T-helper 1 cell treated with Interleukin-12 subunit alpha and Interleukin-12 subunit beta and Interleukin-4 antibody, amounts not matched to agents 30 μg/mL and 1 μg/mL, for 36 hours (primary cell): ENCODE measurements at regions not wholly inside any gene's neighbourhood (a gene's known extent, or its start where the extent isn't known, plus 50 kb on each side); places are given as distances from the start of the nearest gene placed in this dataset.

Experiments used
- H3K27ac Mint-ChIP-seq: one replicate; pipeline ENCODE4 v1.8.0; 2021; ENCODE audit warnings: mild to moderate bottlenecking, mixed read lengths
- H3K27me3 Mint-ChIP-seq: one replicate; pipeline ENCODE4 v1.8.0; 2021; ENCODE audit warnings: low read depth, mixed read lengths
- H3K36me3 Mint-ChIP-seq: one replicate; pipeline ENCODE4 v1.8.0; 2021; ENCODE audit warnings: low read depth, mixed read lengths
- H3K4me1 Mint-ChIP-seq: one replicate; pipeline ENCODE4 v1.8.0; 2021; ENCODE audit warnings: low read depth, mixed read lengths
- H3K4me3 Mint-ChIP-seq: one replicate; pipeline ENCODE4 v1.8.0; 2021; ENCODE audit warnings: mild to moderate bottlenecking, moderate library complexity, mixed read lengths
- H3K9me3 Mint-ChIP-seq: one replicate; pipeline ENCODE4 v1.8.0; 2021; ENCODE audit warnings: mixed read lengths

DNA sequence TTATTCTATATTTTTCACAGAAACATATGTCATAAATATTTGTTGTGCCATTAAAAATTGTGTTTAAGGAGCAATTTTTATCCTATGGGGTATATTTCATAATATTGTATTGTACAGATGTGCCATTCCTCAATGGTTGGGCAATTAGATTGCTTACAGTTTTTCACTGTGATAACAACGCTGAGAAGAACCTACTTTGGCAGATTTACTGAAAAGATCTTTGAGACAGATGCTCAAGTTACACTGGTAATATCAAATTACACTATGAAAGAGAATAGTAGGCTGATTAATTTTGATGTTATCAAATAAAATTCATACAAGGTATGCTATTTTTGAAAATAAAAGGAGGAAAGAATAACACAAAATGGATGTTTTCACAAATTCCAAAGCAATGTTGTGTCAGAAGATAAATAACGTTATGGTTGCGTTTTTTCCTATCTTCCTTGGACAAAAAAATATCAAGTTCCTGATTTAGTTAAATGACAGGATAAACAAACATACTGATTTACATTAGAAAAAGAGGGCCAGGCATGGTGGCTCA, 335.1 kb upstream of the ZNF521 start:
- Mint-ChIP-seq H3K27me3 (no peaks in the 10 kb centered on the region), H3K4me3 (no peak overlapping the region), H3K36me3 (no peaks in the 10 kb centered on the region), H3K27ac (no peak overlapping the region), H3K4me1 (no peaks in the 10 kb centered on the region), H3K9me3 (no peaks in the 10 kb centered on the region)

DNA sequence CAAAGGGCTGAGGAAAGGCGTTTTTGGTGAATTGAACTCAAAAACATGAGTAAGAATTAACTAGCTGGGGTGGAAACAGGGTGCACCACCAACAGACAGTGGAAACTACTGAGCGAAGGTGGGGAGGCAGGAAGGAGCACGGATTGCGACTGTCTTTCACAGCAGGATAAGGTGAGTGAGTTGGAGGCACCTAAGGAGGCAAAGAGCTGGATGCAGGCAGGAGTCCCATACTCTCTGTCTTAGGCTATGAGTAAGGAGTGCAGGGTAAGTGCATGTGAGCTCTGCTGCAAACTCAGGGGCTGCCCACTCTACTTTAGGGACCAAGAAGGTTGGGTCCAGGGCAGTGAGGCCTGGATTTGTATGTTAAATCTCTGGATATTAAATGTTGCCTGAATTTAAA, 333.1 kb upstream of the ZNF521 start:
- H3K36me3 Mint-ChIP-seq = no peaks in the 10 kb centered on the region
- H3K4me1 Mint-ChIP-seq = no peaks in the 10 kb centered on the region
- no peak overlapping the region for H3K27ac Mint-ChIP-seq
- no peak overlapping the region for H3K4me3 Mint-ChIP-seq
- H3K9me3 Mint-ChIP-seq = no peaks in the 10 kb centered on the region
- no peaks in the 10 kb centered on the region for H3K27me3 Mint-ChIP-seq

DNA sequence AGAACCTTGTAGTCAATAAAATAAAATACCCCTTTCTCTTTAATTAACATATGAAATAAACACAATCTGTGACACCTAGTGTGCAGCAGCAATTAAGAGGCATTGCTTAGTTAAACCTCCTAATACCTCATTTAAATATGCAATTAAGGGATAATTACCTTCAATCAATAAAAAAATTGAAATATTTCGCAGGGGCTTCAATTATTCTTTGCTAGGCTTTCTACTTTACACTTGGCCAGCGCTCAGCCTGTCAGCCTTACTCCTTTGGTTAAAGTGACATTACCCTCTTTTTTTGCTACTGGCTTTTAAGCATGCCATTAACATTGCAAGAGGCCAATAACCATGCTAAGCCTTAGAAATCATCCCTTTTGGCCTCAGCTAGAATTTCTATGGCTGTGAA, 327.5 kb upstream of the ZNF521 start:
- Mint-ChIP-seq H3K27ac (no peak overlapping the region), H3K27me3 (no peaks in the 10 kb centered on the region), H3K9me3 (no peaks in the 10 kb centered on the region)

DNA sequence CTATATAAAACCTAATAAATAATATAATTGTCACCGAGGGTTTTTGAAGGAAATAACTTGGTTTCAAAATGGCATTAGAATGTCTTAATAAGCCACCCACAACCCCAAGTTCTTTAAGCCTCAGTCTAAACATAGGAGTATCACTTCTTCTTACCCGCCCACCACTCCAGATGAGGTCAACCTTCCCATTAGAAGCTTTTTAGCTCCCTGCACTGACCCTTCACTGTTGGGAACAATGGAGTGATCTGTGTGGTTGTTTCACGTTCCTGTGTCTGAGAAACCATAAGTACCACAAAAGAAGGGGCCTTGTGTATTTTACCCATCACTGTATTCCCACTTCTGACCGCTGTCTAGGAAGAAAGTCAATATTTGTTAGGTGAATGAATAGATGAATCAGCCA, 326.3 kb upstream of the ZNF521 start:
- H3K9me3 Mint-ChIP-seq = no peaks in the 10 kb centered on the region
- H3K36me3 Mint-ChIP-seq = no peaks in the 10 kb centered on the region
- H3K4me1 Mint-ChIP-seq = no peaks in the 10 kb centered on the region
- H3K4me3 Mint-ChIP-seq = no peak overlapping the region
- no peak overlapping the region for H3K27ac Mint-ChIP-seq
- no peaks in the 10 kb centered on the region for H3K27me3 Mint-ChIP-seq

More for the DNA sequence above, 327.5 kb upstream of the ZNF521 start:
- Mint-ChIP-seq H3K36me3 (no peaks in the 10 kb centered on the region), H3K4me1 (no peaks in the 10 kb centered on the region), H3K4me3 (no peak overlapping the region)

DNA sequence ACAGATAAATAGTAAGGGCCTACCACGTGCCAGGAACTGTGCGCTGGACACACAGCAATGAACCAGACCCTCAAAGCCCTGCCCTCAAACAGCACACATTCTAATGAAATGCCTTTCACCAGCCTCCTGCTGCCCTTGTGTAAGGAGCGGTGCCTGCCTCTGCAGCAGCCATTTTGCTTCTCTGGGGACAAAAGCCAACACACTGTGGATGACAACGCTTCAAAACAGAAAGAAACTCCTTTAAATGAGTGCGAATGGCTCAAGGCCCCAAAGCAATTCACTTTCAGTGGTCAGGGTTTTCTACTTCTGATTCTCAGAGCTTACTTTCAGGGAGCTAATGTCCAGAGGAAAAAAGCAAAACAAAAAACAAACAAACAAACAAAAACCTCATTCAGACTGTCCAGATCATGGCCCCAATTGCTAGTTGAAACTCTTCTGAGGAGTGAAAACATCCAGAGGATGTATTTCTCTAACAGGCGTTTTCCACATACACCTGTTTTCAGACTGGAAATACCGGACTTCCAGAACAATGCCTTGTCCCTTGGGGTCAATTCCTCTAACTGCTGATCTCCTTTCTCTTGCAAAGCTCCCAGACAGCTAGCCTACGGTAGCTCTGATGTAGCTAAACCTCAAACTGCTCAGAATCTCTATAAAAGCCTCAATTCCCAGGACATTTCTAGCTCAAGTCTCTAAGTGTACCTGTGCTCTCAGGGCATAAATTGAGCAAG, 323.3 kb upstream of the ZNF521 start:
- Mint-ChIP-seq H3K9me3 (no peaks in the 10 kb centered on the region), H3K4me3 (no peak overlapping the region), H3K36me3 (no peaks in the 10 kb centered on the region), H3K4me1 (no peaks in the 10 kb centered on the region), H3K27me3 (no peaks in the 10 kb centered on the region), H3K27ac (no peak overlapping the region)

DNA sequence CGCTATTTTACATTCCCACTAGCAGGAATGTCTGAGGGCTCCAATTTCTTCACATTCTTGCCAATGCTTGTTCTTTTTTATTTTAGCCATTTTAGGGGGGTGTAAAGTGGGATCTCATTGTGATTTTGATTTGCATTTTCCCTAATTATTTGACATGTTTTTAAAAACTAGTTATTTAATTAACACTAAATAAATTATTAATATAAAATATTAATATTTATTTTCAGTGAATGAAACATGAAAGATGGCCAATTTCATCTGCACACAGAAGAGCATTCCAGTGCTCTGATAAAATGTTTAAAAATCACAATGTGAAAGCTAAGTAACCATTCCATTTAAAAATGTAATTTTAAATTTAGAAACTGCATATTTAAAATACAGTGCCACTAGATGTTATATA, 322.2 kb upstream of the ZNF521 start:
- Mint-ChIP-seq H3K4me3 (no peak overlapping the region), H3K9me3 (no peaks in the 10 kb centered on the region), H3K4me1 (no peaks in the 10 kb centered on the region), H3K27me3 (no peaks in the 10 kb centered on the region), H3K36me3 (no peaks in the 10 kb centered on the region), H3K27ac (no peak overlapping the region)

DNA sequence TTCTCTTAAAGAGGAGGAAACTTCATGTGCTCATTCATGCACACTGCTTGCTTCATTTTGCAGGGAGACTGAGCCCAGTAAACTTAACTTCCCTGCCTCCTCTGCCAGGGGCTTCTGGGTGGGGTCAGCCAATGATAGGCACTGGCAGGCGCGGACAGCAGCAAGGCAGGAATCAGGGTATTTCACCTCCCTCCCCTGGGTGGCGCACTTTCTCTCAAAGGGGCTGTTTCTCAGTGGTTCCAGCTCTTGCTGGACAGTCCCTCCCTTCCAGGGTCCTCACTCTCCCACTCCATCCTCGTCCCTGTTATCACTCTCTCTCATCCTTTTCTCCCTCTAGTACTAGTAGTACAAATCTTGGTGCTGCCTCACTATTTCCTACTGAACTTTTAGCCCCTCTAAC, 320.5 kb upstream of the ZNF521 start:
- no peaks in the 10 kb centered on the region for H3K36me3 Mint-ChIP-seq

DNA sequence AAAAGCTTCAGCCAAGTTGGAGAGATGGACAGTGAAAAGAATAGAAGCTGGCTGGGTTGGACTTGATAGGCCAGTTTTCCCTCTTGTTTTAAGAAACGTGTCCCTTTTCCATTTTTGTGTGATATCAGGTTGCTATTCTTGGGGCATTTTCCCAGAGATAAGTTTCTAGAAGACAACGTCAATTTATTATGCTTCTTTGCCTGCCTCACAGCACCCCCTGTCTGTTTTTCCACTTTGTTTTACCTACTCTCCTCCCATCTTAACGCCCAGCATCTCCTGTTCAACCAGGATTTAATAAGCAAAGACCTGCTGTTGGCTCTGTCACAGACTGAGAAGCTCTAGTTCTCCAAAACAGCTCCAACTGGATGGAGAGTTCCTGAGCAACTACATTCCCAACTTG, 317.8 kb upstream of the ZNF521 start:
- Mint-ChIP-seq H3K4me1 (no peaks in the 10 kb centered on the region), H3K4me3 (no peak overlapping the region), H3K9me3 (no peaks in the 10 kb centered on the region), H3K27me3 (no peaks in the 10 kb centered on the region), H3K36me3 (no peaks in the 10 kb centered on the region), H3K27ac (no peak overlapping the region)

More for the DNA sequence above, 320.5 kb upstream of the ZNF521 start:
- Mint-ChIP-seq H3K27me3 (no peaks in the 10 kb centered on the region), H3K27ac (no peak overlapping the region), H3K4me3 (no peak overlapping the region), H3K4me1 (no peaks in the 10 kb centered on the region), H3K9me3 (no peaks in the 10 kb centered on the region)

DNA sequence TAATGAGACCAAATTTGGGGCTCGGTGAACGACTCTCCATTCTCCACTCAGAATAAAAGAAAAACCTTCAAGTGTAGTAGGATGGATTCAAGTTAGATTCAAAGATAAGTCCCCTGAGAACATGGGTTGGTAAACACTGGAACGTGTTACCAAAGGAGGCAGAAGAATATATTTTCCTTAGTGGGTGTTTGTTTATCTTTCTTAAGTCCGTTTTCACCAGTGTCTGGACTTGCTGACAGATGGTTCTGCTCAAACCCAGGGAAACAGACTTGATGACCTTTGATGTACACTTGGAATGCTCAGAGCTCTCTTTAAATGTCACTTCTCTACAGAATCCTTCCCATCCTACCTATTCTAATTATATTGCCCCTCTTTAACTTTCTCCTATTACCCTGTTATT, 310.3 kb upstream of the ZNF521 start:
- Mint-ChIP-seq H3K4me1 (no peaks in the 10 kb centered on the region), H3K9me3 (no peaks in the 10 kb centered on the region), H3K27me3 (no peaks in the 10 kb centered on the region), H3K27ac (no peak overlapping the region), H3K36me3 (no peaks in the 10 kb centered on the region), H3K4me3 (no peak overlapping the region)

DNA sequence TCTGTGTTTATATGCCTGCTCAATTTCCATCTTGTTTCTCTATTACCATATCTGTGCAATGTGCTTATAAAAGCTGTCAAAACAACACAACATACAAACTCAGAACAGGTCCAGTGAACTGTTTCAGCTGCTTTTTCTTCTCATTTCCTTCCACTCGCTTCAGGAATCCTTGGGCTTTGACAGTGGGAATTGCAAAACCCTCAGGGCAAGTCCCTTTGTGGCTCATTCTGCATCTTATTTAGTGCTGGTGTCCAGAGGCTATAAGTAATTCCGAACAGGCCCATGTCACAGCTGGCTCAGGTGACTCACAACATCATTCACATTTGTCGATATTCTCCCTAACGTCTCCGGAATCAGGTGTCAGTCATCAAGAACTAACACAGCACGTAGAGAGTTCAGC, 309.9 kb upstream of the ZNF521 start:
- Mint-ChIP-seq H3K27ac (no peak overlapping the region), H3K36me3 (no peaks in the 10 kb centered on the region), H3K4me3 (no peak overlapping the region), H3K4me1 (no peaks in the 10 kb centered on the region), H3K27me3 (no peaks in the 10 kb centered on the region), H3K9me3 (no peaks in the 10 kb centered on the region)

DNA sequence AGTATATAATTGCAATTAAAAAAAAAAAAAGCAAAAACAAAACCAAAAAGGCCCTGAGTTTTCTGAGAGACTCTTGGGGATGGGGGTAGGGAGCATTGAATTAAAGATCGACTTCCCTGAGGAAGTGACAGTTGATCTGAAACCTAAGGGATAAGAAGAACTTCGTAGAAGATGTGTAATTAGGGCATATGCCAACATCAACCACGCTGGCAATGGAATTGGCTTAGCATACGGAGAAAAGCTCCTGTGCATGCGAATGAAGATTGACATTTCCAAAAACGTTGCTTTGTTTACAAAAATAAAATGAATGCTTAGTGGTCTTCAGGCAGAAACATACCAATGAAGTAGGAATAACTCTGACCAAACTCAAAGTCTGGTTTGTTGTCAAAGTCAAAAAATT, 307.6 kb upstream of the ZNF521 start:
- no peaks in the 10 kb centered on the region for H3K36me3 Mint-ChIP-seq
- no peaks in the 10 kb centered on the region for H3K27me3 Mint-ChIP-seq
- no peaks in the 10 kb centered on the region for H3K9me3 Mint-ChIP-seq
- no peaks in the 10 kb centered on the region for H3K4me1 Mint-ChIP-seq
- H3K27ac Mint-ChIP-seq = no peak overlapping the region
- no peak overlapping the region for H3K4me3 Mint-ChIP-seq

DNA sequence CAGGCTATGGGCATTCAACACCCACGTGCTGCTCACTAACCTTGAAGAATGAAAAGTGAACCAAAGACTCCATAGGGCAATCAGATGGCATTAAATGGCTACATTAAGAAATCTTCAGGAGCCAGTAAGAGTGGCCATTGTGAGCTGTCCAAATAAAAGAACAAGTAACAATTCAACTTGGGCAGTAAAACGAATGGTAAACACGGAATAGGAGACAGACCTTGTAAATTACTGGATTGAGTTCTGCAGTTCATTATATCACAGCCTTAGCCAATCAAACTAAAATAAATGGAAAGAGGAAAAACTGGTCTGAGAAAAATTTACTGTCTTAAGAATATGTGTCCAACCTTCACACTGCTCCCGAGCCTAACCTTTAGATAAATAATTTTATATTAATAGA, 306.5 kb upstream of the ZNF521 start:
- Mint-ChIP-seq H3K9me3 (no peaks in the 10 kb centered on the region), H3K27ac (no peak overlapping the region), H3K27me3 (no peaks in the 10 kb centered on the region), H3K36me3 (no peaks in the 10 kb centered on the region), H3K4me1 (no peaks in the 10 kb centered on the region), H3K4me3 (no peak overlapping the region)

DNA sequence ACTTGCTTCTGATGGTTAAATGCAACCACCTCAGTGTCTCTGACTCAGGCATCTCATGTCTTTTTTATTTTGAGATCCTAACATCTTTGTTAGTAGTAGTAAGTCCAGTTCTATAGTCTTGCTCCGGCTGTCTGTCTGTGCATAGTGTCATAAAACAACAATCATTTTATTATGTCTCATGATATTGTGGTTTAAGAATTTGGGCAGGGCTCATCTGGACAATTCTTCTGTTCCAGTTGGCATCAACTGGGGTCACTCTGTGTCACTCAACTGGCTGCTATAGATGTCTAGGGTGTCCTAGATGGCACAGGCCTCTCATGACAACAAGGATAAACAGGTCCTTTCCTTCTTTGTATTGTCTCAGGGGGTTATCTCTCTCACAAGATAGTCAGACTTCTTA, 299.6 kb upstream of the ZNF521 start:
- H3K4me3 Mint-ChIP-seq = no peak overlapping the region
- no peaks in the 10 kb centered on the region for H3K36me3 Mint-ChIP-seq
- no peaks in the 10 kb centered on the region for H3K9me3 Mint-ChIP-seq
- H3K27me3 Mint-ChIP-seq = no peaks in the 10 kb centered on the region
- no peaks in the 10 kb centered on the region for H3K4me1 Mint-ChIP-seq
- no peak overlapping the region for H3K27ac Mint-ChIP-seq

DNA sequence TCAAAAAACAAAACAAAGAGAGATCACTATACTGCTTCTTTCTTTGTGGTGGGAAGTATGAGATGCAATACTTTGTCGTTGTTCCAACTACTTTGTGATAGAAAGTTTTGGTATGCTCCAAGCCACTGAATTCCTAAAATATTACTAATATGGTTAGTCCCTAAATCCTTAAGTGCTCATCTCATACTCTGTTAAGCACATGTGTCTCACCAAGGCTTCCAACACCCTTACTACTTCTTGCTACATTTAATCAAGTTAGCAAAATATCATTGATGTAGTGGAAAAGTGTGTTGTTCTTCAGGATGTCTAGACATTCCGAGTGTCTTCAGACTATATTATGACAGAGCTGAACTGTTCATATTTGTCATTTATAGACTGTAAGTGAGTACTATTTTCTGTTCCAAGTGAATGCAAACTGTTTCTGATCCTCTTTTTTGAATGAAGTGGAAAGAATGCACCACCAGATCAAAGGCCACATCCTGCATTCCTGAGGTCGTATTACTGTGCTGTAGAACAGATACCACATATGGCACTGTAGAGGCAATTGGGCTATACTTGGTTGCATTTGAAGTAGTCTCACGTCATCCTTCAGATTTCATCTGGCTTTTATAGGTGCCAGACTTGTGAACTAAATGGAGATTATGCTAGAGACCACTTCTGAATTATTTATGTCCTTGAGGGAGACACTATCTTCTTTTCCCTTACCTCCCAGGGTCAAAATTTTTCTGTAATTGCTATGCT, 298.4 kb upstream of the ZNF521 start:
- H3K4me1 Mint-ChIP-seq = no peaks in the 10 kb centered on the region
- no peaks in the 10 kb centered on the region for H3K36me3 Mint-ChIP-seq
- H3K27me3 Mint-ChIP-seq = no peaks in the 10 kb centered on the region
- no peaks in the 10 kb centered on the region for H3K9me3 Mint-ChIP-seq
- no peak overlapping the region for H3K27ac Mint-ChIP-seq
- H3K4me3 Mint-ChIP-seq = no peak overlapping the region

DNA sequence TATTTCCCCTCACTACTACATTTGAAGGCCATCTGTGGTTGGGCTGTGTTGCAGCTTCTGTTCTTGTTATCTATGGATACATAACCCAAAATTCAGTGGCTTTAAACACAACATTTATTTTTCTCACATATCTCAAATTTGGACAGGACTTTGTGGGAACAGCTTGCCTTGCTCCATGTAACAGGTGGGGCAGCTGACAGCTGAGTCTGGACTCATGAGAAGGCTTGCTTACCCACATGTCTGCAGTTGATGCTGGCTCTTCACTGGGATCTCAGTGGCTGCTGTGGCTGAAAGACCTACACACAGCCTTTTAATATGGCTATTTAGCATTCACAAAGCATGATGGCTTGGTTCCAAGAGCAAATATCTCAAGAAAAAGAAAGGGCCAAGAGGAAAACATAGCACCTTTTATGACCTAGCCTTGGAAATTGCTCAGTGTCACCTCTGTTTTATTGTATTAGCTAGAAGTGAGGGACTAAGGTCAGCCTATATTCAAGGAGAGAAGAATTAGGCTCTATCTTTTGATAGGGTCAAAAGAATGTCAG, 296.8 kb upstream of the ZNF521 start:
- no peak overlapping the region for H3K27ac Mint-ChIP-seq
- no peak overlapping the region for H3K4me3 Mint-ChIP-seq
- no peaks in the 10 kb centered on the region for H3K9me3 Mint-ChIP-seq
- no peaks in the 10 kb centered on the region for H3K36me3 Mint-ChIP-seq
- H3K27me3 Mint-ChIP-seq = no peaks in the 10 kb centered on the region
- H3K4me1 Mint-ChIP-seq = no peaks in the 10 kb centered on the region
